ENCODE measurements at regions not wholly inside any gene's neighbourhood (a gene's known extent, or its start where the extent isn't known, plus 50 kb on each side); places are given as distances from the start of the nearest gene placed in this dataset.
A peak's percentile ranks its signal among the peaks of the same experiment; 100 is the strongest.

GRCh38 chr1:18535391-18536210 is 54.9 kb downstream of the KLHDC7A start:
- DNase-seq = no peak

GRCh38 chr1:18536356-18536755 is 55.6 kb downstream of the KLHDC7A start:
- no peak for DNase-seq

GRCh38 chr1:18536915-18537314 is 56.2 kb downstream of the KLHDC7A start:
- no peak for DNase-seq

- DNase-seq = no peak
Measured at GRCh38 chr1:18537386-18538306, 56.9 kb downstream of the KLHDC7A start.

GRCh38 chr1:18539171-18539570 is 58.4 kb downstream of the KLHDC7A start:
- DNase-seq = no peak

- no peak for DNase-seq
Measured at GRCh38 chr1:18540136-18540765, 59.5 kb downstream of the KLHDC7A start.

- no peak for DNase-seq
Measured at GRCh38 chr1:18541046-18541795, 60.5 kb downstream of the KLHDC7A start.

GRCh38 chr1:18542351-18542750 is 61.6 kb downstream of the KLHDC7A start:
- no peak for DNase-seq

GRCh38 chr1:18546026-18546425 is 65.3 kb downstream of the KLHDC7A start:
- no peak for DNase-seq

GRCh38 chr1:18547460-18547859 is 66.7 kb downstream of the KLHDC7A start:
- no peak for DNase-seq

GRCh38 chr1:18548643-18549042 is 67.9 kb downstream of the KLHDC7A start:
- no peak for DNase-seq

- DNase-seq = no peak
Measured at GRCh38 chr1:18549106-18549505, 68.4 kb downstream of the KLHDC7A start.

- DNase-seq = no peak
Measured at GRCh38 chr1:18549906-18550305, 69.2 kb downstream of the KLHDC7A start.

GRCh38 chr1:18552631-18553030 is 71.9 kb downstream of the KLHDC7A start:
- DNase-seq = no peak

- no peak for DNase-seq
Measured at GRCh38 chr1:18553388-18553787, 72.7 kb downstream of the KLHDC7A start.

GRCh38 chr1:18554099-18554498 is 73.4 kb downstream of the KLHDC7A start:
- no peak for DNase-seq

GRCh38 chr1:18554597-18554996 is 73.9 kb downstream of the KLHDC7A start:
- DNase-seq = no peak

- no peak for DNase-seq
Measured at GRCh38 chr1:18555036-18555435, 74.3 kb downstream of the KLHDC7A start.

- DNase-seq = no peak
Measured at GRCh38 chr1:18556364-18556763, 74.3 kb upstream of the PAX7 start.

GRCh38 chr1:18557621-18558465 is 72.8 kb upstream of the PAX7 start:
- DNase-seq = peak; percentile 25

GRCh38 chr1:18560692-18561091 is 70.0 kb upstream of the PAX7 start:
- no peak for DNase-seq

- no peak for DNase-seq
Measured at GRCh38 chr1:18561967-18562366, 68.7 kb upstream of the PAX7 start.
